H1 (cell line): ENCODE measurements at regions not wholly inside any gene's neighbourhood (a gene's known extent, or its start where the extent isn't known, plus 50 kb on each side); places are given as distances from the start of the nearest gene placed in this dataset.

Source experiments
- CTCF ChIA-PET: fragments of 300-600 bp; sonication (Branson Sonifier 250); formaldehyde crosslinking; loops from one replicate; lab custom pipeline; 2021; ENCODE audit not compliant: partially characterized antibody; lab: Charles Lee
- POLR2A ChIA-PET: fragments of 300-600 bp; sonication (Branson Sonifier 250); formaldehyde crosslinking; loops from one replicate; lab custom pipeline; 2021; ENCODE audit warnings: inconsistent platforms; ENCODE audit not compliant: partially characterized antibody; lab: Charles Lee
- DNase-seq, 2 experiments: peaks; one replicate each; pipeline versions ENCODE4 v3.0.0 to v3.0.0-alpha.2; 2010 to 2022; ENCODE audit warnings: low spot score in 2 of 2, low read depth in 1 of 2, mixed read lengths in 1 of 2
- FAIRE-seq: peaks from 2 replicates; lab custom pipeline; 2011; peaks lifted over from hg19 to GRCh38; lab: Jason Lieb, UNC
- H2AFZ ChIP-seq: 2 replicates; pipeline ENCODE4 v1.8.1; 2012; ENCODE audit warnings: low read length, inconsistent platforms
- H2AK5ac ChIP-seq: 2 replicates; pipeline ENCODE4 v1.6.1; 2013; ENCODE audit warnings: low read depth, low read length
- H2BK120ac ChIP-seq: replicated peaks from 2 replicates; pipeline ENCODE3; 2013; ENCODE audit warnings: low read depth, low read length, inconsistent platforms
- H2BK12ac ChIP-seq: 2 replicates; pipeline ENCODE4 v1.6.1; 2013; ENCODE audit warnings: low read depth, low read length
- H2BK15ac ChIP-seq: 2 replicates; pipeline ENCODE4 v1.6.1; 2013; ENCODE audit warnings: low read length
- H2BK20ac ChIP-seq: 2 replicates; pipeline ENCODE4 v1.6.1; 2013; ENCODE audit warnings: low read length
- H2BK5ac ChIP-seq: 2 replicates; pipeline ENCODE4 v1.6.1; 2013; ENCODE audit warnings: low read depth, low read length
- H3K14ac ChIP-seq: 2 replicates; pipeline ENCODE4 v1.6.1; 2013; ENCODE audit warnings: inconsistent platforms; ENCODE audit not compliant: insufficient read length
- H3K18ac ChIP-seq: 2 replicates; pipeline ENCODE4 v1.6.1; 2013; ENCODE audit warnings: low read length; ENCODE audit errors: extremely low read depth
- H3K23ac ChIP-seq: 2 replicates; pipeline ENCODE4 v1.6.1; 2013; ENCODE audit warnings: inconsistent platforms; ENCODE audit not compliant: insufficient read length
- H3K23me2 ChIP-seq: 2 replicates; pipeline ENCODE4 v1.6.1; 2013; ENCODE audit warnings: low read depth, low read length
- H3K27ac ChIP-seq: 2 replicates; pipeline ENCODE4 v1.6.1; 2011; ENCODE audit warnings: low read depth, low read length, inconsistent platforms
- H3K27me3 ChIP-seq, 4 experiments: replicated peaks in 1 of 4; 1 replicate in 1 of 4; 2 replicates in 3 of 4; pipeline versions ENCODE4 v1.6.1 to v1.8.1; 2011 to 2013; ENCODE audit warnings: low read length in 3 of 4, mild to moderate bottlenecking in 3 of 4, inconsistent platforms in 2 of 4, mixed read lengths in 2 of 4, moderate library complexity in 1 of 4; ENCODE audit not compliant: control insufficient read depth in 3 of 4, insufficient read depth in 3 of 4; ENCODE audit errors: extremely low read depth in 1 of 4
- H3K36me3 ChIP-seq, 4 experiments: 2 replicates each; pipeline versions ENCODE4 v1.6.1 to v1.8.1; 2011 to 2013; ENCODE audit warnings: mild to moderate bottlenecking in 4 of 4, low read length in 3 of 4, moderate library complexity in 2 of 4, control low read depth in 1 of 4, inconsistent platforms in 1 of 4; ENCODE audit not compliant: insufficient read depth in 4 of 4, control insufficient read depth in 2 of 4
- H3K4ac ChIP-seq: replicated peaks from 2 replicates; pipeline ENCODE3; 2013; ENCODE audit warnings: low read length, low read depth, mixed read lengths, inconsistent platforms; ENCODE audit not compliant: insufficient read length
- H3K4me1 ChIP-seq, 4 experiments: replicated peaks in 1 of 4; 1 replicate in 1 of 4; 2 replicates in 3 of 4; pipeline versions ENCODE4 v1.6.1 to v1.8.1; 2011 to 2013; ENCODE audit warnings: low read length in 3 of 4, inconsistent platforms in 2 of 4, mixed read lengths in 1 of 4; ENCODE audit not compliant: insufficient read depth in 4 of 4, control insufficient read depth in 3 of 4
- H3K4me2 ChIP-seq, 2 experiments: 2 replicates each; pipeline versions ENCODE4 v1.6.1 to v1.8.1; 2011 to 2013; ENCODE audit warnings: low read depth in 2 of 2, low read length in 2 of 2, control low read depth in 1 of 2, inconsistent platforms in 1 of 2, mild to moderate bottlenecking in 1 of 2; ENCODE audit not compliant: insufficient read depth in 1 of 2
- H3K4me3 ChIP-seq, 4 experiments: fragments of 200-600, 300-600 bp in 1 of 4; sonication (generic), shearing (Covaris generic), sonication (Bioruptor Twin) in 1 of 4; 2 replicates each; pipeline versions ENCODE4 v1.5.1 to v1.8.1; 2011 to 2016; ENCODE audit warnings: low read length in 4 of 4, low read depth in 3 of 4, control low read depth in 2 of 4, inconsistent platforms in 2 of 4, mild to moderate bottlenecking in 2 of 4, mixed read lengths in 1 of 4, moderate library complexity in 1 of 4; ENCODE audit not compliant: insufficient read depth in 2 of 4; ENCODE audit errors: extremely low read depth in 1 of 4
- H3K56ac ChIP-seq: replicated peaks from 2 replicates; pipeline ENCODE3; 2013; ENCODE audit warnings: low read depth, mild to moderate bottlenecking, mixed read lengths, low read length, inconsistent platforms; ENCODE audit not compliant: insufficient read length
- H3K79me1 ChIP-seq: 2 replicates; pipeline ENCODE4 v1.6.1; 2013; ENCODE audit warnings: low read depth, low read length, control low read depth
- H3K79me2 ChIP-seq, 2 experiments: 2 replicates each; pipeline versions ENCODE4 v1.6.1 to v1.8.1; 2012 to 2013; ENCODE audit warnings: low read length in 2 of 2, mild to moderate bottlenecking in 2 of 2, inconsistent platforms in 1 of 2; ENCODE audit not compliant: insufficient read depth in 2 of 2, control insufficient read depth in 1 of 2
- H3K9ac ChIP-seq, 4 experiments: replicated peaks in 1 of 4; 1 replicate in 1 of 4; 2 replicates in 3 of 4; pipeline versions ENCODE4 v1.6.1 to v1.8.1; 2011 to 2013; ENCODE audit warnings: low read depth in 3 of 4, low read length in 3 of 4, control low read depth in 2 of 4, mild to moderate bottlenecking in 2 of 4, moderate library complexity in 2 of 4, inconsistent platforms in 1 of 4; ENCODE audit errors: extremely low read depth in 1 of 4
- H3K9me3 ChIP-seq, 2 experiments: 2 replicates each; pipeline versions ENCODE4 v1.6.1 to v1.8.1; 2012 to 2013; ENCODE audit warnings: mild to moderate bottlenecking in 2 of 2, moderate library complexity in 2 of 2, control low read depth in 1 of 2, inconsistent platforms in 1 of 2, low read depth in 1 of 2, low read length in 1 of 2, mixed read lengths in 1 of 2; ENCODE audit not compliant: insufficient read depth in 2 of 2
- H4K20me1 ChIP-seq, 2 experiments: replicated peaks in 1 of 2; 2 replicates each; pipeline versions ENCODE3 to v1.8.1; 2011 to 2013; ENCODE audit warnings: inconsistent platforms in 2 of 2, low read length in 2 of 2, mild to moderate bottlenecking in 1 of 2; ENCODE audit not compliant: insufficient read depth in 2 of 2, control insufficient read depth in 1 of 2
- H4K5ac ChIP-seq: 2 replicates; pipeline ENCODE4 v1.6.1; 2013; ENCODE audit warnings: low read length, low read depth, mixed read lengths, inconsistent platforms; ENCODE audit not compliant: insufficient read length
- H4K8ac ChIP-seq: 2 replicates; pipeline ENCODE4 v1.8.0; 2013; ENCODE audit warnings: mild to moderate bottlenecking, moderate library complexity, low read length, inconsistent platforms; ENCODE audit not compliant: insufficient read depth; ENCODE audit errors: extremely low read depth
- H4K91ac ChIP-seq: replicated peaks from 2 replicates; pipeline ENCODE3; 2013; ENCODE audit warnings: low read length, mixed read lengths, inconsistent platforms; ENCODE audit not compliant: insufficient read length
- CEBPB ChIP-seq: IDR thresholded peaks from 2 replicates; pipeline ENCODE4 v1.6.1; 2012; ENCODE audit warnings: low read depth, low read length
- MAFK ChIP-seq: IDR thresholded peaks from 2 replicates; pipeline ENCODE4 v1.6.1; 2012; ENCODE audit warnings: low read depth, mild to moderate bottlenecking, improper control_type of control experiment, low read length
- WGBS, 2 experiments: shearing (Covaris generic) in 1 of 2; methylation state at CpG; one replicate each; pipeline versions ENCODE4 v1.1.6 to v1.1.7; 2013 to 2015; ENCODE audit warnings: low lambda C conversion rate in 2 of 2, mixed read lengths in 2 of 2, inconsistent platforms in 1 of 2, low coverage in 1 of 2, missing lambda C conversion rate in 1 of 2; ENCODE audit not compliant: insufficient replicate concordance in 2 of 2, insufficient coverage in 1 of 2, insufficient read length in 1 of 2; ENCODE audit errors: extremely low coverage in 1 of 2, missing lambda C conversion rate in 1 of 2; 5-methylcytosine and 5-hydroxymethylcytosine counted together

GRCh38 chr2:160561551-160562295, 68.1 kb upstream of the RBMS1 start:
- Histone ChIP-seq H4K20me1 (no peaks in the 10 kb centered on the region), H2AFZ (0 out of 2 replicates have a peak overlapping the region, but pooled peaks have one; percentile 6), H4K8ac (no peak overlapping the region), H3K79me1 (no peaks in the 10 kb centered on the region), H3K9me3 (no peaks in the 10 kb centered on the region), H4K91ac (no peak overlapping the region), H3K18ac (no peak overlapping the region), H3K23me2 (no peaks in the 10 kb centered on the region; the same call in 1 of the 2 replicates), H3K36me3 (no peaks in the 10 kb centered on the region), H3K4ac (no peak overlapping the region), H2AK5ac (no peak overlapping the region), H3K9ac (no peak overlapping the region), H3K23ac (no peak overlapping the region), H3K27me3 (no peaks in the 10 kb centered on the region), H3K4me3 (no peak overlapping the region), H3K4me2 (no peak overlapping the region), H2BK12ac (no peak overlapping the region), H2BK15ac (0 out of 2 replicates have a peak overlapping the region, but pooled peaks have one; percentile 63), H3K4me1 (no peaks in the 10 kb centered on the region), H3K56ac (no peak overlapping the region), H4K5ac (no peak overlapping the region), H2BK120ac (no peak overlapping the region), H2BK20ac (no peak overlapping the region), H3K14ac (no peak overlapping the region), H3K27ac (no peak overlapping the region), H3K79me2 (no peaks in the 10 kb centered on the region), H2BK5ac (no peak overlapping the region)
- no peak for TF ChIP-seq CEBPB
- TF ChIP-seq MAFK: peak; percentile 49
- ChIA-PET CTCF (no interaction called here), POLR2A (no interaction called here)
- no peak for DNase-seq
- no peak for FAIRE-seq
- WGBS, 2 experiments: 82% methylated on average over 4 of the region's 4 CpGs; no CpG with 5 or more reads in 1 of the 2 experiments
